Stomach (tissue), 8 donors: ENCODE measurements at regions not wholly inside any gene's neighbourhood (a gene's known extent, or its start where the extent isn't known, plus 50 kb on each side); places are given as distances from the start of the nearest gene placed in this dataset.

Experiments used
- DNase-seq, 2 donors: peaks; one replicate each; pipeline versions ENCODE4 v3.0.0 to v3.0.0-alpha.2; 2013 to 2019
- H3K27ac ChIP-seq, 5 donors: fragments of 200-600 bp in 4 of 5; sonication (generic) in 4 of 5; one replicate each; pipeline ENCODE4 v1.5.1; 2013 to 2019; ENCODE audit warnings: mild to moderate bottlenecking in 1 of 5, moderate library complexity in 1 of 5
- H3K27me3 ChIP-seq, 3 donors: fragments of 200-600 bp; sonication (generic); one replicate each; pipeline ENCODE4 v1.5.1; 2017 to 2019; ENCODE audit warnings: mixed run types in 1 of 3
- H3K36me3 ChIP-seq, 4 donors: fragments of 200-600 bp; sonication (generic); 1 replicate in 3 of 4; 2 replicates in 1 of 4; pipeline ENCODE4 v1.5.1; 2016 to 2019
- H3K4me1 ChIP-seq, 4 donors: fragments of 200-600 bp; sonication (generic); one replicate each; pipeline ENCODE4 v1.5.1; 2016 to 2019
- H3K4me3 ChIP-seq, 4 donors: fragments of 200-600 bp; sonication (generic) in 3 of 4; one replicate each; pipeline ENCODE4 v1.5.1; 2016 to 2019; ENCODE audit warnings: mild to moderate bottlenecking in 1 of 4
- H3K9me3 ChIP-seq, 4 donors: fragments of 200-600 bp; sonication (generic); one replicate each; pipeline ENCODE4 v1.5.1; 2016 to 2019
- CTCF ChIP-seq, 7 experiments: fragments of 450-650 bp in 4 of 7; fragments of 200-600 bp in 3 of 7; sonication (generic) in 3 of 7; IDR thresholded peaks; one replicate each; pipeline ENCODE4 v1.5.1; 2016 to 2019; ENCODE audit warnings: antibody characterized with exemption in 7 of 7, control low read depth in 2 of 7, mild to moderate bottlenecking in 1 of 7
- EP300 ChIP-seq: sonication (generic); formaldehyde crosslinking; IDR thresholded peaks from one replicate; pipeline ENCODE4 v1.6.1; 2017; ENCODE audit warnings: antibody characterized with exemption
- POLR2A ChIP-seq, 4 donors: fragments of 450-650 bp; IDR thresholded peaks; one replicate each; pipeline ENCODE4 v1.6.1; 2016; ENCODE audit warnings: antibody characterized with exemption in 4 of 4, control low read depth in 2 of 4, mild to moderate bottlenecking in 1 of 4, moderate library complexity in 1 of 4
- POLR2AphosphoS5 ChIP-seq, 3 donors: sonication (generic); formaldehyde crosslinking; IDR thresholded peaks; one replicate each; pipeline ENCODE4 v1.6.1; 2016; ENCODE audit warnings: antibody characterized with exemption in 3 of 3
- WGBS, 5 donors: extraction: QIAGEN DNeasy Blood & Tissue Kit in 3 of 5; methylation state at CpG; one replicate each; pipeline versions ENCODE4 v1.1.5 to v1.1.7; 2013 to 2018; 5-methylcytosine and 5-hydroxymethylcytosine counted together
- intact Hi-C: fragments of 100-400 bp; cut with DNase I; formaldehyde crosslinking; loops from one replicate; pipeline ENCODE4 v1.15.1; 2023; ENCODE audit warnings: low total_unique reads
- donor health status: healthy with polysubstance abuse.
- donor health status: Bipolar disorder and iron deficiency.
- donor health status: healthy.

- no peak for DNase-seq
- no peak for TF ChIP-seq POLR2AphosphoS5 (IDR thresholded peaks at IDR 0.05)
- TF ChIP-seq POLR2A (IDR thresholded peaks at IDR 0.05), result no peak
- TF ChIP-seq EP300, result no peak
- no peak for TF ChIP-seq CTCF (IDR thresholded peaks at IDR 0.05)
- H3K9me3 ChIP-seq, result no peaks in the 10 kb centered on the region
- H3K4me3 ChIP-seq, result no peak overlapping the region
- intact Hi-C loops, result no loop called here
- peak overlapping the region in 3 of 5 donors; percentile 53 to 74 (median 68) for H3K27ac ChIP-seq
- 43 to 54% (median 45%) methylated on average over 3 of the region's 3 CpGs for WGBS, 5 donors
- no peaks in the 10 kb centered on the region for H3K27me3 ChIP-seq
- H3K36me3 ChIP-seq, result no peaks in the 10 kb centered on the region
- H3K4me1 ChIP-seq, result peaks cover 0 to 6% (median 0%) of the 10 kb centered on the region in 4 donors
Observed at GRCh38 chr20:12434672-12435071, 517.0 kb downstream of the BTBD3 start.

GRCh38 chr20:12435268-12435667 is 517.6 kb downstream of the BTBD3 start:
- no peaks in the 10 kb centered on the region for H3K27me3 ChIP-seq
- H3K36me3 ChIP-seq, result no peaks in the 10 kb centered on the region
- intact Hi-C loops, result no loop called here
- 53 to 78% (median 65%) methylated on average over 4 of the region's 4 CpGs for WGBS, 5 donors
- H3K9me3 ChIP-seq, result no peaks in the 10 kb centered on the region
- DNase-seq, result peak in 1 of 2 donors; percentile 35
- TF ChIP-seq CTCF (IDR thresholded peaks at IDR 0.05), result no peak
- TF ChIP-seq POLR2AphosphoS5 (IDR thresholded peaks at IDR 0.05), result peak in 2 of 3 donors; percentile 47 to 49
- TF ChIP-seq POLR2A (IDR thresholded peaks at IDR 0.05), result no peak
- peak overlapping the region in 3 of 5 donors; percentile 53 to 74 (median 68) for H3K27ac ChIP-seq
- peaks cover 0 to 6% (median 0%) of the 10 kb centered on the region in 4 donors for H3K4me1 ChIP-seq
- H3K4me3 ChIP-seq, result no peak overlapping the region

- intact Hi-C loops, result no loop called here
- H3K27me3 ChIP-seq, result no peaks in the 10 kb centered on the region
- no peaks in the 10 kb centered on the region for H3K36me3 ChIP-seq
- peaks cover 0 to 7% (median 0%) of the 10 kb centered on the region in 4 donors for H3K4me1 ChIP-seq
- WGBS, 5 donors, result 80 to 91% (median 90%) methylated on average over 1 of the region's 1 CpG
- H3K27ac ChIP-seq, result no peak overlapping the region
- peaks cover 0 to 21% (median 6%) of the 10 kb centered on the region in 4 donors for H3K9me3 ChIP-seq
- no peak for DNase-seq
- H3K4me3 ChIP-seq, result no peak overlapping the region
- TF ChIP-seq CTCF (IDR thresholded peaks at IDR 0.05) (no peak), POLR2A (IDR thresholded peaks at IDR 0.05) (no peak), POLR2AphosphoS5 (IDR thresholded peaks at IDR 0.05) (no peak), EP300 (no peak)
Observed at GRCh38 chr20:12453711-12454110, 536.0 kb downstream of the BTBD3 start.

GRCh38 chr20:12455148-12455547 is 537.5 kb downstream of the BTBD3 start:
- H3K27ac ChIP-seq, result no peak overlapping the region
- peaks cover 0 to 7% (median 0%) of the 10 kb centered on the region in 4 donors for H3K4me1 ChIP-seq
- no peak for DNase-seq
- peaks cover 0 to 12% (median 6%) of the 10 kb centered on the region in 4 donors for H3K9me3 ChIP-seq
- no peak overlapping the region for H3K4me3 ChIP-seq
- no peaks in the 10 kb centered on the region for H3K36me3 ChIP-seq
- TF ChIP-seq CTCF (IDR thresholded peaks at IDR 0.05) (no peak), POLR2AphosphoS5 (IDR thresholded peaks at IDR 0.05) (no peak)
- no peaks in the 10 kb centered on the region for H3K27me3 ChIP-seq
- intact Hi-C loops, result no loop called here
